GM18873 (cell line): ENCODE measurements at regions not wholly inside any gene's neighbourhood (a gene's known extent, or its start where the extent isn't known, plus 50 kb on each side); places are given as distances from the start of the nearest gene placed in this dataset.
"Not testable (repeated sequence)": the region's sequence is repeated elsewhere in the genome, so short reads cannot be mapped to it uniquely, and the experiment has no call there.

Experiments used
- ATAC-seq: cut with Tn5 transposase; IDR thresholded peaks from one replicate; pipeline ENCODE4 v1.9.1; 2021; ENCODE audit warnings: mild to moderate bottlenecking, moderate library complexity, moderate number of reproducible peaks; ENCODE audit not compliant: unreplicated experiment, low FRiP score

DNA sequence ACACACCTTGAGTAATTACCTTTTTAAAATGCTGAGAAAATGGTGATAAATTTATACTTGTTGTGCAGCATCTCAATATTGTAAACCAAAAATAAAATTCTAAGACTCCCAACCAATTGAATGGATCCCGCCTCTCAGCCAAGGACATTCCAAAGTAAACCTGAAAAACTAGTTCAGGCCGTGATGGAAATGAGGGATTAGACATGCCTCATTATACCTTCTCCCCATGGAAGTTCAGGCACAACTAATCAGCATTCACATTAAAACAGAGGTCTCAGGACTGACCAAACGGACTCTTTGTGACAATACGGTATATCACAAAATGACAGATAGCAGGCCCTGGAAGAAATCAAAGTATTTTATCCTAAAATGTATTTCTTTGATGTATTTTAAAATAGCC, 907.4 kb upstream of the RAG2 start:
- no peak for ATAC-seq

DNA sequence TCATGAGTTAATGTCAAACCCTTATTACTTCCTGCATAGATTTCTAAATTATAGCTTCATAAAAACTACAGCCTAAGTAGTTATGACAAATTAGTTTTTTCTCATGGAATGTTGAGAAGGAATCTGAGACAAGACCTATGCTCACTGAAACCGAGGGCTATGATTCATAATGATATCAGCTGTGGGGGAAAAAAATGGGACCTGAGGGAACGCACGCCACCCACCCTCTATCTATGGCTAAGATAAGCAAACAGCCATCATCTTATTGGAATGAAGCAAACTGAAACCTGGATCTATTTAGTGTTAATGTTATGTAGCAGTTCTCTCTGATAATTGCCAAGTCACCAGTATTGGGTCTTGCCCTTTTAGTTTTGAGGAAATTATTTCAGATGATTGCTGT, 906.9 kb upstream of the RAG2 start:
- no peak for ATAC-seq

GRCh38 chr11:37504060-37504611, 906.1 kb upstream of the RAG2 start:
- peak; percentile 93 for ATAC-seq

DNA sequence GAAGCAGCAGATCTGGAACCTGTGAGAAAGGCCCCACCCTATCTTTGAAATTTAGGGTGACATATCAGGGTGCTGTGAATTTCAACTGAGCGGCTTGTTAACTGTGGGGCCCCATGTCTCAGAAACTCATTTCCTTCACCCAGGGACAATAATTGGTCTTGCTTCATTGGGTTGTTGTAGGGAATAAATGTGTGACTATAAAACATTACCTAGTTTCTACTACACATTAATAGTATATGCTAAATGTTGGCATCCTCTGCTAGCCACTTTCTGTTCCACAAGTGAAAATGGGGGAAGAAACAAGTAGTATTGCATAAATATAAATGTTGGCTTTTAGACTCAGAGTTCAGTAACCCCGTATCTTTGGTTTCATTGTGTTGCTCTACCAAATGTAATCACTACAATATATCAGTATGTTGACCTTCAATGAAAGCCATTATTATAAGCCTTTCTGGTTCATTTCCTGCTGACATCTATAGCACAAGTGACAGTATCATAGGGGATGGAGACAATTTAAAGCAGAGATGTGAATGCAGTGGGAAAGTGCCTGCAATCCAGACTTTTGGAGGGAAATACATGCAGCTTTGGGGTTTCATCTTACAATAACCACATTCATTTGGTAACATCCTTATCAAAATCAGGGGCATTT, 905.5 kb upstream of the RAG2 start:
- ATAC-seq: peak; percentile 33

DNA sequence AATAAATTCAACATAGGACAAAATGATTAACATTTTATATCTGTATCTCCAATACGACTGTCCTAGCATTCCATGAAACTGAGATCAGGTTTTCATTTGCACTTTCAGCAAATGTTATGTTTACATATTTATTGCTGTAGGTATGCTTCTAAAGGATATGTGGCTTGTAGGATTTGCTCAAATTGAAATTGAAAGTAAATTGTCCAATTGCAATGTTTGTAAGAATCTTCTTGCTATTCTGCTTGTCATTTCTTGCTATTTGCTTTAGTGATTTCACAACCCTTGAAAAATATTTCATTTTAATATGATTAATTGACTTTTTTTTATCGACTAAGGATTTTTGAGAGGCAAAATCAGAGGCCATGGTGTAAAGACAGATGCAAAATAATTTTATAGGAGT, 904.2 kb upstream of the RAG2 start:
- no peak for ATAC-seq

DNA sequence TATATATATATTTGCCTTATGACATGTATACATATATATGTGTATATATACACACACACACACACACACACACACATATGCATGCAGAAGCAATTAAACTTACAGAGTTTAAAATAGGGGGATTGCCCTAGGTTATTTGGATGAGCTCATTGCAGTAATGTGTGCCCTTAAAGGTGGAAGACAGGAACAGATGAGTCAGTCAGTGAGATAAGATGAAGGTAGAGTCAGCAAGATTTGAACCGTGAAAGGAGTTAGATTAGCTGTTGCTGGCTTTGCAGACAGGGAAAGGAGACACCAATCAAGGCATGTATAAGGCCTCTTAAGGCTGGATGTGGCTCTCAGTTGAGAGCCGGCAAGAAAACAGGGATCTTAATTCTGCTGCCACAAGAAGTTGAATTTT, 902.4 kb upstream of the RAG2 start:
- ATAC-seq: no peak

GRCh38 chr11:37497326-37497725, 899.3 kb upstream of the RAG2 start:
- ATAC-seq: no peak

- no peak for ATAC-seq
Measured at GRCh38 chr11:37496201-37496600, 898.2 kb upstream of the RAG2 start.

GRCh38 chr11:37484298-37484697, 886.3 kb upstream of the RAG2 start:
- no peak for ATAC-seq

- no peak for ATAC-seq
Measured at GRCh38 chr11:37483761-37484160, 885.7 kb upstream of the RAG2 start.

- ATAC-seq: no peak
Measured at GRCh38 chr11:37474889-37475288, 876.9 kb upstream of the RAG2 start.

DNA sequence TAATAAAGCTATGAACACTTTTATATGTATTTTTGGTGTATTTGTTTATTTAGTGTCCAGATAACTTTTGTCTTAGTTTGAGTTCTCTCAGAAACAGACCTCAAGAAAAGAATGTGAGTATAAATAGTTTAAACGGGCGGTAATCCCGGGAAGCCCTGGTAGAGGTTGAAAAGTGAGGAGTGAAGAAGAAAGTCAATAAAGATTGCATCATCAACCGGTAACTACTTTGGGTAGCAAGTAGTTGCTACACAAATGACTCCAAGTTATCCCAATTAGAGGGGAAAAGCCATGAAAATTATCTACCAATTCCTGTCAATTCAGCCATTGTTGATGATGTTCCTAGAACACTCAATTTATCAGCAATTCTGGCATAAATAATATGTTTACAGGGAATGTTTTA, 870.3 kb upstream of the RAG2 start:
- ATAC-seq: no peak

- ATAC-seq: no peak
Measured at GRCh38 chr11:37465221-37465620, 867.2 kb upstream of the RAG2 start.

GRCh38 chr11:37459456-37459855, 861.4 kb upstream of the RAG2 start:
- no peak for ATAC-seq

- ATAC-seq: no peak
Measured at GRCh38 chr11:37456746-37457145, 858.7 kb upstream of the RAG2 start.

- no peak for ATAC-seq
Measured at GRCh38 chr11:37451903-37452302, 853.9 kb upstream of the RAG2 start.

DNA sequence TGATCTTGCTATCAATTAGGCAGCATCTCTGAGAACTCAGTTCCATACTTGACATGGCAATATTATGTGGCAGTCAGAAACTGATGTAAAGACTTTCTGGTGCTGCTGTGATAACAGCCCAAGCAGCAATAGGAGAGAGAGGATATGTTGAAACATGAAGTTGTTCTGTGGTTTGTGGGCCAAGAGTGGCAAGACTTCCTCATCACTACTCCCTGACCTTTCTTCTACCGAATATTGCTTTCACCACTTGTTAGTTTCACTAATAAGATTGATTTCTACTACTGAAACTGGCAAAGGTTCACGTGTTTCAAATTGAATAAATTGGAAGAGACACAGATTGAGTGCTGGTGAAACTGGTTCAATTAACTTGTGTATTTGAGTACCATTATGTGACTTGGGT, 852.6 kb upstream of the RAG2 start:
- no peak for ATAC-seq

GRCh38 chr11:37449146-37449545, 851.1 kb upstream of the RAG2 start:
- ATAC-seq: no peak

- ATAC-seq: no peak
Measured at GRCh38 chr11:37442576-37442975, 844.5 kb upstream of the RAG2 start.

GRCh38 chr11:37431633-37432230, 833.7 kb upstream of the RAG2 start:
- not testable (repeated sequence) for ATAC-seq

DNA sequence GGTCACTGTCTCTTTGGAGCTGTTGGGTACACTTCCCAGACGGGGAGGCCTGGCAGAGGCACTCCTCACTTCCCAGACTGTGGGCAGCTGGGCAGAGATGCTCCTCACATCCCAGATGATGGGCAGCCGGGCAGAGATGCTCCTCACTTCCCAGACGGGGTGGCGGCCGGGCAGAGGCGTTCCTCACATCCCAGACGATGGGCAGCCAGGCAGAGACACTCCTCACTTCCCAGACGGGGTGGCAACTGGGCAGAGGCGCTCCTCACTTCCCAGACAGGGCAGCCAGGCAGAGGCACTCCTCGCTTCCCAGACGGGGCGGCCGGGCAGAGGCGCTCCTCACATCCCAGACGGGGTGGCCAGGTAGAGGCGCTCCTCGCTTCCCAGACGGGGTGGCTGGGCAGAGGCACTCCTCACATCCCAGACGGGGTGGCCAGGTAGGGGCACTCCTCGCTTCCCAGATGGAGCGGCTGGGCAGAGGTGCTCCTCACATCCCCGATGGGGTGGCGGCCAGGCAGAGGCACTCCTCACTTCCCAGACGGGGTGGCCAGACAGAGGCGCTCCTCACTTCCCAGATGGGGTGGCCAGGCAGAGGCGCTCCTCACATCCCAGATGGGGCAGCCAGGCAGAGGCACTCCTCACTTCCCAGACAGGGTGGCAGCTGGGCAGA, 833.1 kb upstream of the RAG2 start:
- not testable (repeated sequence) for ATAC-seq

GRCh38 chr11:37422511-37422910, 824.5 kb upstream of the RAG2 start:
- ATAC-seq: no peak
